HG02763 (cell line): ENCODE measurements at regions not wholly inside any gene's neighbourhood (a gene's known extent, or its start where the extent isn't known, plus 50 kb on each side); places are given as distances from the start of the nearest gene placed in this dataset.

ENCODE experiments used
- ATAC-seq: cut with Tn5 transposase; IDR thresholded peaks from one replicate; pipeline ENCODE4 v1.9.1; 2021; ENCODE audit warnings: mild to moderate bottlenecking, moderate library complexity; ENCODE audit not compliant: unreplicated experiment

GRCh38 chr5:96050273-96050880, 88.7 kb upstream of the ELL2 start:
- ATAC-seq: no peak

DNA sequence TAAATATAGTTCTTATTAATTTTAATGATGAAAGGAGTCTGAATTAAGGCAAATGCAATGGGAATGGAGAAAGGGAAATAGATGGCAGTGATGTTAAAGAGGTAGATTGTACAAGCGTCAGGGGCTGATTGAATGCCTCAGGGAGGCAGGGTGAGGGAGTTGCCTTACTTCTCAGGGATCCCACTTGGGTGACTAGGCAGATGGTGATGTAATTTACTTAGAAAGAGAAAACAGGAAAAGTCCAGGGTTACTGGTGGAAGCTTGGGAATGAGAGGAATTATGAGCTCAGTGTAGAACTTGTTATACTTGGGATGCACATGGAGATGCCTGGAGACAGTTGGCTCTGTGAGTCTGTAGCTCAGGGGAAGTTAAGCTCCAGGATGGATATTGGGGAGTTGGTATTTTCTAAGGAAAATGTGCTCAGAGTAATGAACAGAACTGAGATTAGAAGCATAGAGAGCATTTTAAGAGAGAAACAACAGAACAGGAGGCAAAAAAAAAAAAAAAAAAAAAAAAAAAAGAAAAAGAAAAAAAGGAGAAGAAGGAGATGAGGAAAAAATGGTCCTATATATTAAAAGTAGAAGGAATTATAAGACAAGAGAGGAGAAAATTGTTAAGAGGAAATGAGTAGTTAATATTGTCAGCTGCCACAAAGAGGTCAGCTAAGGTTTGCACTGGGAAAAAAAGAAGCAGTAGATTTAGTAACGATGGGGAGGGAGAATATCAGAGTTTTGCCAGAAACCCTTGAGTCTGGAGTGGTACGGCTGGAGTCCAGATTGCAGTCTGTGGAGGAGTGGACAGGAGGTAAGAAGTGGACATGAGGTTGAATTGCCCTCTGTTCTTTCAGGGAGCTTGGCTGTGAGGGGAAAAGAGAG, 88.0 kb upstream of the ELL2 start:
- no peak for ATAC-seq

- no peak for ATAC-seq
These were observed 87.1 kb upstream of the ELL2 start for GRCh38 chr5:96048763-96049162.

- ATAC-seq: no peak
These were observed 84.2 kb upstream of the ELL2 start for GRCh38 chr5:96045888-96046287.

- ATAC-seq: no peak
These were observed 81.8 kb upstream of the ELL2 start for GRCh38 chr5:96043446-96043845.

GRCh38 chr5:96037128-96037527, 75.5 kb upstream of the ELL2 start:
- ATAC-seq: no peak

DNA sequence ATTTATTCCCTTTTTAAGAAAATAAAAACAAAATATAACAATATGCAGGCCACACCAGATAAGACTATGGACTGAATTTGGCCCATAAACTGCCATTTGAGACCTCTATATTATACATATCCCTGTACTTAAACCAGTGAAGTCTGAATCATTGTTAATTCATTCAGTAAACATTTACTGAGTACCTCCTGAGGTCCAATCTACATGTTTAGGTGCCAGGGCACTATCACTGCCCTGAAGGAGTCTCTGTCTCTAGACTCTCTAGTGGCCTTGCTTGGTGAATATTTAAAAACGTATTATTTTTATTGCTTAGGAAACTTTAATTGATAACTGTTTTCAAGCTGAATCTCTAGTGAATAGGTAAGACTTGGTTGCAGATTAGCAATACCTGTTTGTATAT, 74.7 kb upstream of the ELL2 start:
- ATAC-seq: no peak

- no peak for ATAC-seq
These were observed 74.1 kb upstream of the ELL2 start for GRCh38 chr5:96035796-96036195.

GRCh38 chr5:96033116-96033515, 71.5 kb upstream of the ELL2 start:
- ATAC-seq: no peak

GRCh38 chr5:96031811-96032261, 70.2 kb upstream of the ELL2 start:
- ATAC-seq: no peak

DNA sequence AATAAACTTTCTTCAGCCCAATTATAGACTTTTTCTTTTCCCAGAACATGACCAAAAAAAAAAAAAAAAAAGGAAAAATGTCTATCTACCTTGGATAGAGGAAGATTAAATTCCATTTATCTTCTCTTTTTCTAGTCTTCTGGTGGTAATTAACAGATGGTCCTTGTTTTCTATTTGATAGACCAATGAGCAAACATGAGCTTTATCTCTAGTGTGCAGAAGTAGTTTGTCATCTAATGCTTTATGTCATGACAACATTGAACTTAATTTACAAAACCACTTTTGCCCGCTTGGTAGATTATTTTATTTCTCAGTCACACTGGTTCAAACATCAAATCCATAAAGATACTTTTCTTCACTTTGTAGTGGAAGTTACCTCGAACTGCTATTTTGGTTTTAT, 69.5 kb upstream of the ELL2 start:
- ATAC-seq: no peak

- no peak for ATAC-seq
These were observed 64.9 kb upstream of the ELL2 start for GRCh38 chr5:96026406-96027041.

- no peak for ATAC-seq
These were observed 63.2 kb upstream of the ELL2 start for GRCh38 chr5:96024683-96025475.

DNA sequence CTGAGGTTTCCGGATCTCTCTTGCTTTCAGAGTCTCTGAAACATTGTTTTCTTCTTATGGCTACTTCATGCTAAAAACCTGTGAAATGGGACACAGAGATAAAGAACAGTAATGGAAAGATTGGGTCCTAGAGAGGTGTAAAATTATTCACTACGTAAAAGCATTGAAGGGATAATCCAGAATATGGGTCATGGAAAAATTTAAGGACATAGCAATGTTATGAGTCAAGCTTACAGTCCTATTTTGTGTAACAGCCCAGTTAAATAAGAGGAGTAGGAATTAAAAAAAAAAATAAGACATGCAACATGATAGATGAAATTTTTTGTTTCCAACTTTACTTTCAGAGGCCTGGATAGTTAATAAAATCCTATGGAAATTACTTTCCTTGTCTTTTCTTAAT, 61.9 kb upstream of the ELL2 start:
- no peak for ATAC-seq

DNA sequence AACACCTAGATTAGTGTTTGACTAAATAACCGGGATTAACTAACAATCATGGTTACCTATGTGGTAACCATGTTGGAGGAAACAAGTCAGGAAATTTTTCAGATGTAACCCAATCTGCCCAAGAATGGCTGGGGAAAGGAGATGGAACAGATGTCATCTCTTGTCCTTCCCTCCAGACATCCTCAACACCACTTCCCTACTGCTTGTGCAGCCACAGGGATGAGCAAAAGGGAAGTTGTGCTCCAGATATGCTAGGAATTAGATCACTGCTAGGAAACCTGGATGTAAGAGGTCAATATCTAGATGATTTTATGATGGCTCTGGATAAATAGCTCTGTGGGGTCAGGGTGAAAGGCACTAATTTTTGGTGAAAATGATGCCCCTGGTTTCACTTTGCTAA, 61.3 kb upstream of the ELL2 start:
- ATAC-seq: no peak

GRCh38 chr5:96017951-96018350, 56.3 kb upstream of the ELL2 start:
- ATAC-seq: no peak

- ATAC-seq: no peak
These were observed 54.6 kb upstream of the ELL2 start for GRCh38 chr5:96016216-96016615.

DNA sequence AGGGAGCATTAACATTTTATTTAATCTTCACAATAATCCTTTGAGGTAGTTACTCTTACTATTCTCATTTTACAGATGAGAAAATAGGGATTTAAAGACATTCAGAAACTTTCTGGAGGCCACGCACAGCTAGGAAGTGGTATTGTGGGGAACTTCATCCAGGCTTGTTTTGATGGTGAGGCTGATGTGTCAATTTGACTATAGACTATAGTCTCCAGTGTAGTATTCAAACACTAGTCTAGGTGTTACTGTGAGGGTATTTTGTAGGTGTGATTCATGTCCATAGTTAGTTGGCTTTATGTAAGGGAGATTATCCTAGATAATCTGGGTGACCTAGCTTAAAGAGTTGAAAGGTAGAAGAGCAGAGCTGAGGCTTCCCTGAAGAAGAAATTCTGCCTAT, 54.1 kb upstream of the ELL2 start:
- ATAC-seq: no peak

GRCh38 chr5:96014395-96014794, 52.7 kb upstream of the ELL2 start:
- no peak for ATAC-seq

DNA sequence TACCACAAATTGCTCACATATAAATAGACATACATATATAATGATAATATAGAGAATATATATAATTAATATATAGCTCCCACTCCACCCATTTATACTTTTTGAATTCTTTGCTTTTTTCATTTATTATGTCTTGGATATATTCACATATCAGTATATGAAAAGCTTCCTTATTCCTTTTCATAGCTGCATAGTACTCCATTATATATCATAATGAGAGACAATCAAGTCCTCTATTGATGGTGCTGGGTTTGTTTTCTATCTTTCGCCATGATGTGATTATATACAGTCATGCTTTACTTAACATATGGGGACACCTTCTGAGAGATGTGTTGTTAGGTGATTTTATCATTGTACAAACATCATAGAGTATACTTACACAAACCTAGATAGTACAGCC, 51.6 kb upstream of the ELL2 start:
- ATAC-seq: no peak

DNA sequence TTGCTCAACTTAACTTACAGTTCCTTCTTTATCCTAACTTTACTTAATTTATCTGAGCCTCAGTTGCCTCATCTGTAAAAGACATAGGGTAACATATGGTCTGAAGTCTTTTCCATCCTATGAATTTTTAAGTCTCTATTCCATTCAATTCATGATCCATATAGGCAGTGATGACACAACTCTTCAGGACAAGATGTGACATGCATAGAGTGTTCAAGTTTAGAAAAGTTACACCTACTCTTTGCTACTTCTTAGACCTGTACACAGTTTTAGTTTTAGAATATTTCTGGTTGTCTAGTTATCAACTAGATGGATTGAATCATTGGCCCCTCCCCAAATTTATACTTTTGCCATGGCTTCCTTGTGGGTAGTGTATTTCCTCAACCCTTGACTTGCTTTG, 50.7 kb upstream of the ELL2 start:
- no peak for ATAC-seq
